Type B pancreatic cell (in vitro differentiated cells): ENCODE measurements at regions not wholly inside any gene's neighbourhood (a gene's known extent, or its start where the extent isn't known, plus 50 kb on each side); places are given as distances from the start of the nearest gene placed in this dataset.

Source experiments
- DNase-seq: peaks from one replicate; pipeline ENCODE4 v3.0.0; 2021; ENCODE audit warnings: mixed read lengths; ENCODE audit not compliant: unreplicated experiment; ENCODE audit errors: extremely low spot score
- H3K27ac Mint-ChIP-seq: 2 replicates; pipeline ENCODE4 v1.8.0; 2021; ENCODE audit warnings: mild to moderate bottlenecking, mixed read lengths
- H3K27me3 Mint-ChIP-seq: 2 replicates; pipeline ENCODE4 v1.8.0; 2021; ENCODE audit warnings: mixed read lengths
- H3K36me3 Mint-ChIP-seq: 2 replicates; pipeline ENCODE4 v1.8.0; 2021; ENCODE audit warnings: mixed read lengths
- H3K4me1 Mint-ChIP-seq: one replicate; pipeline ENCODE4 v1.8.0; 2021; ENCODE audit warnings: mixed read lengths; ENCODE audit not compliant: unreplicated experiment
- H3K4me3 Mint-ChIP-seq: 2 replicates; pipeline ENCODE4 v1.8.0; 2021; ENCODE audit warnings: mild to moderate bottlenecking, mixed read lengths
- H3K9me3 Mint-ChIP-seq: 2 replicates; pipeline ENCODE4 v1.8.0; 2021; ENCODE audit warnings: mixed read lengths
- TF ChIP-seq, protein P1 (sequence below): fragments of 200-600 bp; sonication (generic); conservative IDR thresholded peaks from 2 replicates; pipeline ENCODE4 v1.5.0; 2021; ENCODE audit warnings: antibody characterized with exemption, mild to moderate bottlenecking

DNA sequence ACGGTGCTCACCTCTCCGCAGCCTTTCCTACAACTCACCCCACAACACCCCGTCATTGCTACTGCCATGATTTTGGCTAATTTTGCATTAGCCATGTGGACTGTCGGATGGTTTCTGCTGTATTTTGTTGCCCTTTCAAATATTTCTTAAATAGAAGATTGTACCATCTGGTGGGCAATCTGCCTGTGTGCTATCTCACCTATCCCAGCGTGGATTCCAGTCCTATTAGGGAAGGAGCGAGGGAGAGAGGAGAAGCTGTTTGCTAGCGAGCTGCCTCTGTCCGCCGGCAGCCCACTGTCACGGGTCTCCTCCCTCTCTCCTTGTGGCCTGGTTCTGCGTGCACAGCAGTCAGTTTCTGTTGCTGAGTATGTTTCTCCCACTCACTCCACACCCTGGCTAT lies 336.2 kb downstream of the TXNL1 start:
- no peaks in the 10 kb centered on the region for H3K27me3 Mint-ChIP-seq
- no peak overlapping the region for H3K27ac Mint-ChIP-seq
- H3K36me3 Mint-ChIP-seq: no peaks in the 10 kb centered on the region
- peaks cover 10% of the 10 kb centered on the region for H3K4me1 Mint-ChIP-seq
- peaks cover 4% of the 10 kb centered on the region for H3K9me3 Mint-ChIP-seq
- TF ChIP-seq, protein P1, sequence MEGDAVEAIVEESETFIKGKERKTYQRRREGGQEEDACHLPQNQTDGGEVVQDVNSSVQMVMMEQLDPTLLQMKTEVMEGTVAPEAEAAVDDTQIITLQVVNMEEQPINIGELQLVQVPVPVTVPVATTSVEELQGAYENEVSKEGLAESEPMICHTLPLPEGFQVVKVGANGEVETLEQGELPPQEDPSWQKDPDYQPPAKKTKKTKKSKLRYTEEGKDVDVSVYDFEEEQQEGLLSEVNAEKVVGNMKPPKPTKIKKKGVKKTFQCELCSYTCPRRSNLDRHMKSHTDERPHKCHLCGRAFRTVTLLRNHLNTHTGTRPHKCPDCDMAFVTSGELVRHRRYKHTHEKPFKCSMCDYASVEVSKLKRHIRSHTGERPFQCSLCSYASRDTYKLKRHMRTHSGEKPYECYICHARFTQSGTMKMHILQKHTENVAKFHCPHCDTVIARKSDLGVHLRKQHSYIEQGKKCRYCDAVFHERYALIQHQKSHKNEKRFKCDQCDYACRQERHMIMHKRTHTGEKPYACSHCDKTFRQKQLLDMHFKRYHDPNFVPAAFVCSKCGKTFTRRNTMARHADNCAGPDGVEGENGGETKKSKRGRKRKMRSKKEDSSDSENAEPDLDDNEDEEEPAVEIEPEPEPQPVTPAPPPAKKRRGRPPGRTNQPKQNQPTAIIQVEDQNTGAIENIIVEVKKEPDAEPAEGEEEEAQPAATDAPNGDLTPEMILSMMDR: no peak
- H3K4me3 Mint-ChIP-seq: no peak overlapping the region
- DNase-seq: no peak

DNA sequence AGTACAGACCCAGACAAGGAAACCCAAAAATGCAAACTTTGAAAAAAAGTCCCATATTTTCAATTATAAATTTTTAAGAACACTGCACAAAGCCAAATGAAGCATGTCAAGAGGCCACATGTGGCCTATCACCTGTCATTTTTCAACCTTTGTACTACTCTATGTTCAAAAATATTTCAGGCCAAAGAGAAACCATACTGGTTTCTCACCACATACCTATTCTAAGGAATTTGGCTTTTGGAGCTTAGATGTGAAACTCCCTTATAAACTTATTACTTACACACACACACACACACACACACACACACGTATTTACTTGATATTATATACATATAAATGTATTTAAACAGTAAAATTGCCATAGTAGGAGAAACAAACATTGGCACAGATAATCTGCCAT lies 338.7 kb downstream of the TXNL1 start:
- Mint-ChIP-seq H3K4me3 (no peak overlapping the region), H3K27me3 (no peaks in the 10 kb centered on the region), H3K9me3 (peaks cover 4% of the 10 kb centered on the region), H3K4me1 (no peaks in the 10 kb centered on the region), H3K27ac (no peak overlapping the region), H3K36me3 (no peaks in the 10 kb centered on the region)
- TF ChIP-seq, protein P1: no peak
- no peak for DNase-seq

DNA sequence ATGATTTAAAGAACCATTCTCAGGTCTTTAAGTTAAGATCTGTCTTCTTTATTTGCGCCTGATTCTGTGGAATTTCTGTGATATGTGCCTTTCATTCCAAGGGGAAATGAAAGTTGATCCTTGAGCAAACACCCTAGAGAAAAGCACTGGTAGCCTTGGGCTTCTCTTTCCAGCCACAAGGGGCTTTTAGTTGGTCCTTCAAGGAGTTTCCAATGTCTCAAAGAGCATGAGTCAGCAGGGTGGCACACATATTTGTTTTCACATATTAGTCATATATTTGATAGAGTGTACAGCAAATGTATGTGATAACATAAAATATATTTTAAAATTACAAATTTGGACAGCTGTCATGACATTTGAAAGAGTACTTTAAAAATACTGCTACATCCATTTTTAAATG lies 339.5 kb downstream of the TXNL1 start:
- Mint-ChIP-seq H3K4me1 (no peaks in the 10 kb centered on the region), H3K27me3 (no peaks in the 10 kb centered on the region), H3K9me3 (peaks cover 4% of the 10 kb centered on the region), H3K36me3 (no peaks in the 10 kb centered on the region), H3K4me3 (no peak overlapping the region), H3K27ac (no peak overlapping the region)
- TF ChIP-seq, protein P1: peak; percentile 52
- no peak for DNase-seq

DNA sequence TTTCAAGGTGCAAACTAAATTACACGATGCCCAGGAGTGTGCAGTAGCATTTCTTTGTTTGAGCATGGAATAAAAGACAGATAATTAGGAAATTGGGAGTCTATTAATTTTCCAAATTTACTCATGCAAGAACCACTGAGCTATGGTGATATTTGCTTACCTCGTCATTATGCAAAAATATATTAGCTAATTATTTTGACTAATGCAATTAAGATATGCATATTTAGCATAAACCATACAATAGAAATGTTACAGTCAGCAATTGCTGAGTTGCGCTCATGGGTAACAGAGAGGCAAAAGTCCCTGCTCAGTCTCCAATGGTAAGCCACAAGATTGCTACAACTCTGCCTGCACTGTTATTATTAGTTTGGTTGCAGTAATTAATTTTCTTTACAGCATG lies 342.0 kb downstream of the TXNL1 start:
- H3K27ac Mint-ChIP-seq: no peak overlapping the region
- no peak overlapping the region for H3K4me3 Mint-ChIP-seq
- TF ChIP-seq, protein P1: no peak
- no peaks in the 10 kb centered on the region for H3K36me3 Mint-ChIP-seq
- no peaks in the 10 kb centered on the region for H3K4me1 Mint-ChIP-seq
- no peaks in the 10 kb centered on the region for H3K27me3 Mint-ChIP-seq
- DNase-seq: no peak
- peaks cover 4% of the 10 kb centered on the region for H3K9me3 Mint-ChIP-seq

DNA sequence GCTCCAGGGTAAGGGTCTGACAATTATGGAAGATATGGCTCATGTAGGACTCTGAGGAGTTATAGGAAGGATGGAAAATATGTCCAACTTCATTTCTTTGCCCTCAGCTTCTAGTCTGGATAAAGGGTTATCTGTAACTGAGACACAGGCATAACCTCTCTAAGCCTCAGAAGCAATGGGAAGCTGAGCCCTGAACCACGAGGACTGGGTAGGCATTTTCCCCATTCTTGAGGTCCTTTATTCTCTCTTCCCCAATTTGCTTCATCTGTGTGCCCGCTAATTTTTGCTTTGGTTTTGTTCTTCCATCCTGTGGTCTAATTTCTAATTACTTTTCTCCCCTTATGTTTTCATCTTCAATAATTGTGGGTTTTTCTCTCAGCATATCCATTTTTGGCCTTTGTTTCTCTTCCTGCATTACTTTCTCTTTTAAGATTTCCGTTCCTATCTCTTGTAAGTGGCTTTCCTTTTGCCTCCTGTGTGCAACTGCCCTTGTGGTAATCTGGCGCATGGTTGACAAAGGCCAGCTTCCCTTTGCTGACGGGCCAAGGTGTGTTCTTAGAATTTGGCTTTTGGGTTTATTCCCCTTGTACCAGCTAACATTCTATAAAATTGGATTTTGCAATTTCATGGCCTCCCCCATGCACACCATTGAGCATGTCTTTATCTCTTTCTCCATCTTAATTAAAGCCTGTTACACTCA lies 343.8 kb downstream of the TXNL1 start:
- no peak for DNase-seq
- Mint-ChIP-seq H3K27me3 (peaks cover 4% of the 10 kb centered on the region), H3K9me3 (no peaks in the 10 kb centered on the region), H3K4me3 (no peak overlapping the region), H3K4me1 (no peaks in the 10 kb centered on the region), H3K27ac (no peak overlapping the region), H3K36me3 (no peaks in the 10 kb centered on the region)
- TF ChIP-seq, protein P1: no peak
